Cardiac muscle cell (in vitro differentiated cells and primary cell): ENCODE measurements at regions not wholly inside any gene's neighbourhood (a gene's known extent, or its start where the extent isn't known, plus 50 kb on each side); places are given as distances from the start of the nearest gene placed in this dataset.

Experiments
- DNase-seq, 2 donors: peaks; one replicate each; pipeline versions ENCODE4 v3.0.0 to v3.0.0-alpha.2; 2010 to 2017; ENCODE audit warnings: low read depth in 1 of 2, low spot score in 1 of 2
- H3K27ac ChIP-seq: fragments of 200-600 bp; sonication (generic); 2 replicates; pipeline ENCODE4 v1.5.1; 2016
- H3K27me3 ChIP-seq: fragments of 200-600 bp; sonication (generic); 2 replicates; pipeline ENCODE4 v1.6.0; 2016; ENCODE audit warnings: control low read depth
- H3K36me3 ChIP-seq: fragments of 200-600 bp; sonication (generic); 2 replicates; pipeline ENCODE4 v1.5.1; 2016; ENCODE audit warnings: control low read depth
- H3K4me1 ChIP-seq: fragments of 200-600 bp; sonication (generic); 2 replicates; pipeline ENCODE4 v1.8.1; 2017; ENCODE audit warnings: low read depth, mild to moderate bottlenecking, mixed run types
- H3K4me3 ChIP-seq: fragments of 200-600 bp; sonication (generic); 2 replicates; pipeline ENCODE4 v1.5.1; 2016; ENCODE audit warnings: mild to moderate bottlenecking
- H3K9me3 ChIP-seq: fragments of 200-600 bp; sonication (generic); 2 replicates; pipeline ENCODE4 v1.5.1; 2017; ENCODE audit warnings: low read depth, mild to moderate bottlenecking, control low read depth
- TF ChIP-seq, protein P1 (sequence below): IDR thresholded peaks from 2 replicates; pipeline ENCODE4 v1.5.1; 2012; ENCODE audit warnings: low read depth, mild to moderate bottlenecking, low read length

DNA sequence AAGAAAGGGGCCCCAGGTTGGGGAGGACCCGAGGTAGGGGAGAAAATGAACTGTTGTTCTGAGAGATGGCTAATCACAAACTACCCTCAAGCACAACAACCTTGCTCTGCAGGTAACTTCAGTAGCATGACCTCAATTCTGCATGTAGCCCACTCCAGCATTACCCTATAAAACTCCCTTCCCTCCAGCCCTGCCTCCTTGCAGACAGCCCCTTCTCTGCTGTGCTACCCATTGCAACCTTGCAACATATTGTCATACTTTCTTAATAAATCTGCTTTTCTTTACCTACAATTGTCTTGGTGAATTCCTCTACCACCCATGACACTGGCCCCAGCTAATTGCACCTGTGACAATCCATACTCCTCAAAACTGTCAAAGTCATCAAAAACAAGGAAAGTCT, 428.9 kb downstream of the MATN1 start:
- Histone ChIP-seq H3K36me3 (no peaks in the 10 kb centered on the region), H3K9me3 (no peaks in the 10 kb centered on the region), H3K4me3 (no peak overlapping the region), H3K27me3 (no peaks in the 10 kb centered on the region), H3K4me1 (no peaks in the 10 kb centered on the region), H3K27ac (no peak overlapping the region)
- TF ChIP-seq, protein P1, sequence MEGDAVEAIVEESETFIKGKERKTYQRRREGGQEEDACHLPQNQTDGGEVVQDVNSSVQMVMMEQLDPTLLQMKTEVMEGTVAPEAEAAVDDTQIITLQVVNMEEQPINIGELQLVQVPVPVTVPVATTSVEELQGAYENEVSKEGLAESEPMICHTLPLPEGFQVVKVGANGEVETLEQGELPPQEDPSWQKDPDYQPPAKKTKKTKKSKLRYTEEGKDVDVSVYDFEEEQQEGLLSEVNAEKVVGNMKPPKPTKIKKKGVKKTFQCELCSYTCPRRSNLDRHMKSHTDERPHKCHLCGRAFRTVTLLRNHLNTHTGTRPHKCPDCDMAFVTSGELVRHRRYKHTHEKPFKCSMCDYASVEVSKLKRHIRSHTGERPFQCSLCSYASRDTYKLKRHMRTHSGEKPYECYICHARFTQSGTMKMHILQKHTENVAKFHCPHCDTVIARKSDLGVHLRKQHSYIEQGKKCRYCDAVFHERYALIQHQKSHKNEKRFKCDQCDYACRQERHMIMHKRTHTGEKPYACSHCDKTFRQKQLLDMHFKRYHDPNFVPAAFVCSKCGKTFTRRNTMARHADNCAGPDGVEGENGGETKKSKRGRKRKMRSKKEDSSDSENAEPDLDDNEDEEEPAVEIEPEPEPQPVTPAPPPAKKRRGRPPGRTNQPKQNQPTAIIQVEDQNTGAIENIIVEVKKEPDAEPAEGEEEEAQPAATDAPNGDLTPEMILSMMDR = no peak
- DNase-seq = no peak

DNA sequence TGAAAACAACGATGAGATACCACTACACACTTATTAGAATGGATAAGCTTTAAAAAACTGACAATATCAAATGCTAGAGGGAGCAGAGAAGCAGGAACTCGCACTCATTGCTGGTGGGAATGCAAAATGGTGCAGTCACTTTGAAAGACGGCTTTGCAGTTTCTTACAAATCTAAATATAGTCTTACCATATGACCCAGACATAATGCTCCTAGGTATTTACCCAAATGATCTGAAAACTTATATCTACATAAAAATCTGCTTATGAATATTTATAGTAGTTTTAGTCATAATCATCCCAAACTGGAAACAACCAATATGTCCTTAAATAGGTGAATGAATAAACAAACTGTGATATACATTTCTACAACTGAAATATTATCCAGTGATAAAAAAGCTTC, 430.9 kb downstream of the MATN1 start:
- no peaks in the 10 kb centered on the region for H3K36me3 ChIP-seq
- no peak for DNase-seq
- TF ChIP-seq, protein P1 = no peak

GRCh38 chr1:30291526-30291925, 431.9 kb downstream of the MATN1 start:
- Histone ChIP-seq H3K36me3 (no peaks in the 10 kb centered on the region), H3K4me1 (no peaks in the 10 kb centered on the region), H3K27ac (no peak overlapping the region), H3K9me3 (no peaks in the 10 kb centered on the region), H3K4me3 (no peak overlapping the region), H3K27me3 (no peaks in the 10 kb centered on the region)
- TF ChIP-seq, protein P1 = no peak
- DNase-seq = no peak

More for the DNA sequence above, 430.9 kb downstream of the MATN1 start:
- Histone ChIP-seq H3K27ac (no peak overlapping the region), H3K27me3 (no peaks in the 10 kb centered on the region), H3K4me1 (no peaks in the 10 kb centered on the region), H3K4me3 (no peak overlapping the region), H3K9me3 (no peaks in the 10 kb centered on the region)

- no peaks in the 10 kb centered on the region for H3K36me3 ChIP-seq
- no peak overlapping the region for H3K4me3 ChIP-seq
- TF ChIP-seq, protein P1 = no peak
- DNase-seq = peak in 1 of 2 donors; percentile 10
- H3K9me3 ChIP-seq = no peaks in the 10 kb centered on the region
- no peaks in the 10 kb centered on the region for H3K27me3 ChIP-seq
- no peak overlapping the region for H3K27ac ChIP-seq
- H3K4me1 ChIP-seq = no peaks in the 10 kb centered on the region
Measured at GRCh38 chr1:30290581-30290980, 432.8 kb downstream of the MATN1 start.

DNA sequence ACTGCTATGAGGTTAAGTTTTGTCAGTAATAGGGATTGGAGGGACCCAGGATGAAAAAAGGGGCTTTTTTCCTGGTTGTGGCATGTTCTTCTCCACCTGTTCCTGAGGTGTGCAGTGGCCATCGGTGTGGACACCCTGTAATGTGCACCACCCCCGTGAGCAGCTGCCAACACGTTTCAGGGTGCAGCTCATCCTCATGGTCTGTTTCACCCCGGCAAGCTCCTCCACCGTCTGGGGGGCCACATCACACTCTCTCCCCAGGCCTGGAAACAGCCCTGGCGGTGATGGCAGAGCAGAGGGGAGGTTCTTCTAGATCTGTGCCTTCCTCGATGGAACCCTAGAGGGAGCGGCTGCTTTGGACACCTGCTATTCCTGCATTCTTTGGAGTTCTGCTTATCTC, 435.4 kb downstream of the MATN1 start:
- no peak for DNase-seq

More for the DNA sequence above, 435.4 kb downstream of the MATN1 start:
- H3K4me3 ChIP-seq = no peak overlapping the region
- TF ChIP-seq, protein P1 = no peak
- H3K4me1 ChIP-seq = no peaks in the 10 kb centered on the region
- H3K27ac ChIP-seq = no peak overlapping the region
- H3K27me3 ChIP-seq = no peaks in the 10 kb centered on the region
- H3K9me3 ChIP-seq = no peaks in the 10 kb centered on the region
- H3K36me3 ChIP-seq = no peaks in the 10 kb centered on the region
